WTC11 (cell line): ENCODE measurements at regions not wholly inside any gene's neighbourhood (a gene's known extent, or its start where the extent isn't known, plus 50 kb on each side); places are given as distances from the start of the nearest gene placed in this dataset.

Experiments
- ATAC-seq: fragments of 200-7000 bp; cut with Tn5 transposase; 2 replicates; pipeline ENCODE4 v1.10.0; 2021; ENCODE audit warnings: mild to moderate bottlenecking, moderate library complexity
- CTCF ChIA-PET: fragments of 300-600 bp; sonication (Branson Sonifier 250); formaldehyde crosslinking; loops from one replicate; lab custom pipeline; 2021; ENCODE audit warnings: antibody characterized with exemption; lab: Charles Lee
- POLR2A ChIA-PET: fragments of 350-600 bp; sonication (Branson Sonifier 250); formaldehyde crosslinking; loops from one replicate; lab custom pipeline; 2021; ENCODE audit warnings: antibody characterized with exemption; lab: Charles Lee
- DNase-seq: peaks from one replicate; pipeline ENCODE4 v3.0.0; 2021; ENCODE audit warnings: low spot score
- H3K27ac Mint-ChIP-seq: 2 replicates; pipeline ENCODE4 v1.8.0; 2021; ENCODE audit warnings: mixed read lengths
- H3K27me3 Mint-ChIP-seq: 2 replicates; pipeline ENCODE4 v1.8.0; 2021; ENCODE audit warnings: low read depth, mild to moderate bottlenecking, moderate library complexity, mixed read lengths
- H3K36me3 Mint-ChIP-seq: 2 replicates; pipeline ENCODE4 v1.8.0; 2021; ENCODE audit warnings: mixed read lengths
- H3K4me1 Mint-ChIP-seq: 2 replicates; pipeline ENCODE4 v1.8.0; 2022; ENCODE audit warnings: mixed read lengths
- H3K4me3 Mint-ChIP-seq: 2 replicates; pipeline ENCODE4 v1.8.0; 2021; ENCODE audit warnings: mild to moderate bottlenecking, moderate library complexity, mixed read lengths
- H3K9me3 Mint-ChIP-seq: 2 replicates; pipeline ENCODE4 v1.8.0; 2021; ENCODE audit warnings: mixed read lengths
- ARID4B ChIP-seq: sonication (generic); formaldehyde crosslinking; IDR thresholded peaks from 2 replicates; pipeline ENCODE4 v1.8.0; 2023; ENCODE audit warnings: missing genetic modification reagents, mild to moderate bottlenecking, borderline replicate concordance
- ATF2 ChIP-seq: sonication (generic); formaldehyde crosslinking; IDR thresholded peaks from 2 replicates; pipeline ENCODE4 v1.8.1; 2022; ENCODE audit warnings: low read depth, missing genetic modification reagents, borderline replicate concordance
- ATF6 ChIP-seq: sonication (generic); formaldehyde crosslinking; IDR thresholded peaks from 2 replicates; pipeline ENCODE4 v1.8.1; 2023; ENCODE audit warnings: mild to moderate bottlenecking, missing genetic modification reagents
- CBFB ChIP-seq: sonication (generic); formaldehyde crosslinking; IDR thresholded peaks from 2 replicates; pipeline ENCODE4 v1.8.1; 2022; ENCODE audit warnings: mild to moderate bottlenecking, low read depth, missing genetic modification reagents
- EMX1 ChIP-seq: fragments of 250-450 bp; sonication (Bioruptor Pico); IDR thresholded peaks from 2 replicates; pipeline ENCODE4 v1.8.0; 2021; ENCODE audit warnings: mild to moderate bottlenecking
- ERG ChIP-seq: fragments of 250-450 bp; sonication (Bioruptor Pico); IDR thresholded peaks from 2 replicates; pipeline ENCODE4 v1.8.0; 2021; ENCODE audit warnings: mild to moderate bottlenecking
- GRHL2 ChIP-seq: fragments of 250-450 bp; sonication (Bioruptor Pico); IDR thresholded peaks from 2 replicates; pipeline ENCODE4 v1.8.0; 2022; ENCODE audit warnings: mild to moderate bottlenecking, moderate library complexity; ENCODE audit not compliant: insufficient replicate concordance, severe bottlenecking
- NFATC4 ChIP-seq: fragments of 250-450 bp; sonication (Bioruptor Pico); IDR thresholded peaks from 2 replicates; pipeline ENCODE4 v1.9.0; 2021; ENCODE audit warnings: mild to moderate bottlenecking
- NR2C2 ChIP-seq: sonication (generic); formaldehyde crosslinking; IDR thresholded peaks from 2 replicates; pipeline ENCODE4 v1.8.0; 2022; ENCODE audit warnings: mild to moderate bottlenecking, missing genetic modification reagents
- PRRX2 ChIP-seq: fragments of 250-450 bp; sonication (Bioruptor Pico); IDR thresholded peaks from 2 replicates; pipeline ENCODE4 v1.8.0; 2021; ENCODE audit warnings: mild to moderate bottlenecking
- TEAD1 ChIP-seq: sonication (generic); formaldehyde crosslinking; IDR thresholded peaks from 2 replicates; pipeline ENCODE4 v1.8.0; 2022; ENCODE audit warnings: mild to moderate bottlenecking, missing genetic modification reagents
- USF2 ChIP-seq: sonication (generic); formaldehyde crosslinking; IDR thresholded peaks from 2 replicates; pipeline ENCODE4 v1.8.1; 2023; ENCODE audit warnings: mild to moderate bottlenecking, missing genetic modification reagents, moderate library complexity
- ZBTB43 ChIP-seq: sonication (generic); formaldehyde crosslinking; IDR thresholded peaks from 2 replicates; pipeline ENCODE4 v1.8.1; 2023; ENCODE audit warnings: mild to moderate bottlenecking, missing genetic modification reagents
- ZMAT4 ChIP-seq: fragments of 250-450 bp; sonication (Bioruptor Pico); IDR thresholded peaks from 2 replicates; pipeline ENCODE4 v1.9.0; 2021; ENCODE audit warnings: mild to moderate bottlenecking
- ZNF138 ChIP-seq: sonication (generic); formaldehyde crosslinking; conservative IDR thresholded peaks from 2 replicates; pipeline ENCODE4 v1.8.1; 2022; ENCODE audit warnings: mild to moderate bottlenecking, moderate library complexity, missing genetic modification reagents
- ZNF396 ChIP-seq: fragments of 250-450 bp; sonication (Bioruptor Pico); IDR thresholded peaks from 2 replicates; pipeline ENCODE4 v1.8.0; 2021; ENCODE audit warnings: mild to moderate bottlenecking, moderate library complexity, borderline replicate concordance
- ZNF416 ChIP-seq: fragments of 250-450 bp; sonication (Bioruptor Pico); IDR thresholded peaks from 2 replicates; pipeline ENCODE4 v1.9.0; 2021; ENCODE audit warnings: mild to moderate bottlenecking, inconsistent platforms
- ZNF425 ChIP-seq: fragments of 250-450 bp; sonication (Bioruptor Pico); conservative IDR thresholded peaks from 2 replicates; pipeline ENCODE4 v1.9.0; 2021; ENCODE audit warnings: mild to moderate bottlenecking

GRCh38 chr17:65404761-65405160 lies 156.7 kb downstream of the AXIN2 start:
- H3K27me3 Mint-ChIP-seq: no peaks in the 10 kb centered on the region
- ChIA-PET CTCF (no interaction called here), POLR2A (no interaction called here)

More at GRCh38 chr17:65404761-65405160, 156.7 kb downstream of the AXIN2 start:
- ATAC-seq: no peak
- Mint-ChIP-seq H3K9me3 (peaks cover under 1% of the 10 kb centered on the region), H3K4me3 (no peak overlapping the region), H3K4me1 (peaks cover 14% of the 10 kb centered on the region), H3K36me3 (no peaks in the 10 kb centered on the region)
- TF ChIP-seq TEAD1 (no peak), USF2 (CRISPR knock-in tag) (no peak), ZNF396 (CRISPR knock-in tag) (no peak), NR2C2 (CRISPR knock-in tag) (no peak), NFATC4 (CRISPR knock-in tag) (no peak), ARID4B (CRISPR knock-in tag) (no peak), ATF6 (no peak), ZNF425 (CRISPR knock-in tag) (no peak), ERG (CRISPR knock-in tag) (no peak), EMX1 (CRISPR knock-in tag) (no peak), ZNF138 (CRISPR knock-in tag) (no peak), GRHL2 (CRISPR knock-in tag) (no peak), ZMAT4 (CRISPR knock-in tag) (no peak), ZNF416 (no peak), PRRX2 (CRISPR knock-in tag) (no peak), ATF2 (no peak), CBFB (no peak), ZBTB43 (CRISPR knock-in tag) (no peak)
- TF ChIP-seq, all 79 proteins: peak for 0
- no peak for DNase-seq
- H3K27ac Mint-ChIP-seq: no peak overlapping the region
